Lung microvascular endothelial cell (primary cell): ENCODE measurements at regions not wholly inside any gene's neighbourhood (a gene's known extent, or its start where the extent isn't known, plus 50 kb on each side); places are given as distances from the start of the nearest gene placed in this dataset.
A peak's percentile ranks its signal among the peaks of the same experiment; 100 is the strongest.

Experiments
- DNase-seq, 2 donors: peaks; one replicate each; pipeline versions ENCODE4 v3.0.0 to v3.0.0-alpha.2; 2010; ENCODE audit warnings: low read depth in 2 of 2

- DNase-seq: no peak
Observed at GRCh38 chr7:118076564-118076963, 107.4 kb upstream of the LSM8 start.

DNA sequence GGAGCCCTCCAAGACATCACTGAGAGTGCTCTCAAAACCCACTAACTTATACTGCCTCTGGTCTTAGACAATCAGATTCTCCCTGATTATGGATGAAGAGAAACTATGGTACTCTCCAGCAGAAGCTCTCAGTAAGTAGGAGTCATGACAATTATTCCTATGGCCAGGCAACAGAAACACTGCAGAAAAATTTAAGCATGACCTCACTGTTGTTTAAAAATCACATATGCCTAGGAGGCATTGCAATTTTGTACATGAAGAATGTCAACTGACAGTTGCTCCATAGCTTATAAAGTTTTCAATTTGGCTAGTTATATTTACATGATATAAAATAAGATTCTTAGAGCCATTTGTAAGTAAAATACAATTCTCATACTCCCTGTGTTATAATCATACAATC, 105.9 kb upstream of the LSM8 start:
- no peak for DNase-seq

DNA sequence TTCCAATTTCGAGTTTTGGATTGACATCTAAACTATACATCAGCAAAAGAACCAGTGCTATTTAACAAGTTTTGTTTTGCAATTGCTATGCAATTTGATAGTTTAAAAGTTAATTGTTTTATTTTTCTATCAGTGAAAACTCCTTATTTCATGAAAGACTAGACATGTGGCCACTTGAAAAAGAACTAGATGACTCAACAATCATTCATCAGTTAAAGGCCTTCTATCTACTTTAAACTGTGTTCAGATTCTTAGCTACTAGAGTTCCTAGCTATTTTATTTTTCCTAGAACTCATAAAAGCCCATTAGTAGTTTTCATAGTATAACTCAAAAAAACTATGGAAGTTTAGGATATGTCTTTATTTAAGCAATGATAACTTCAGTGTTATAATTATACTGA, 104.6 kb upstream of the LSM8 start:
- no peak for DNase-seq

GRCh38 chr7:118080947-118081346, 103.0 kb upstream of the LSM8 start:
- DNase-seq: no peak

- no peak for DNase-seq
Observed at GRCh38 chr7:118082506-118082905, 101.5 kb upstream of the LSM8 start.

DNA sequence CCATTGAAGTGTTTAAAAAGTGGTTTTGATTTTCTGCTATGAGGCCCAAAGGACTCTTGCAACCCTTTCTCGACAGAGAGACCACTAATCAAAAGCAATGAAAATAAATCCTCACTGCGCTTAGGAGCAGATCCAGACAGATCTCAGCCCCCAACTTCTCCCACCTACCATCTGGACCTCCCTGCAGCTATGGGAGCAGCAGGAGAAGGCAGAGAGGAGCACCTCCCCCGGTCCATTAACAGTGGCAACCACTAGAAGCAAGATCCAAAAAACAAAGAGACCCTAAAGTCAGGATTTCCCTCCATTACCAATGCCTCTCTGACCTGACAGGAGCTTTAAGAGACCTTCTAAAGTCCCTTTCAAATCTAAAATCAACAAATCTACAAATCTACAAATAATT, 99.0 kb upstream of the LSM8 start:
- DNase-seq: no peak

DNA sequence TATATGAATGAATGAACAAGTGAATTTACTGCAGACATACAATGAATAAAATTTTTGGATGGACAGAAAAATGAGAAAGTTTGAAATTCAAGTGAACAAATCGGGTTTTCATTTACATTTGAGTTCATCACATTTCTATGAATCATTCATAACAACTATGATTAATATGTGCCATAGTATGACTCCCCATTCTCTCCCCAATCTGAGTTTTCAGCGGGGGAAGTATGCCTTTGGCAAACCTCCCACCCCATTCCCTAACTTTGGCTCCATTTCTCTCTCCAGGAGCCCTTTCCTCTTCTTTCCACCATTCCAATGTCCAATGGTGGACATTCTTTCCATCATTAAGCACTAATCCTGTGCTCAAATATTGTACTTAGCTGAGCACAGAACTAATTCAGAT, 96.8 kb upstream of the LSM8 start:
- no peak for DNase-seq

DNA sequence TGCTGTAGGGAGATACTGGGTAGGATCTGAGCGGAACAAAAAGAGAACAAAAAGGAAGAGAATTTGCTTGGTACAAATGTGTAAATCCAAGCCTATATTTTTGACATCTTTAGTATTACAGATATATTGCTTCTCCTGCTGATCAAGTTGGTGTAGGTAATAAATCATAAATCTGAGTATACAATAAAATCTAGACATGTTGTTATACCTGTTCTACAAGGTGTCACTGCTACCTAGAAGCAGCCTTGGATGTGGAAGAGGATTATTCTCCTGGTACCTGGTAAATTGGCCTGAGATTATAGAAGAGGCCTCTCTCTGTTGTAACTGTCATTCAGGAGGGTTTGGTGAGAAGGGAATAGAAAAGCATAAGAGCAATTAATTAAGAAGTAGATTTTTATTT, 89.9 kb upstream of the LSM8 start:
- DNase-seq: no peak

DNA sequence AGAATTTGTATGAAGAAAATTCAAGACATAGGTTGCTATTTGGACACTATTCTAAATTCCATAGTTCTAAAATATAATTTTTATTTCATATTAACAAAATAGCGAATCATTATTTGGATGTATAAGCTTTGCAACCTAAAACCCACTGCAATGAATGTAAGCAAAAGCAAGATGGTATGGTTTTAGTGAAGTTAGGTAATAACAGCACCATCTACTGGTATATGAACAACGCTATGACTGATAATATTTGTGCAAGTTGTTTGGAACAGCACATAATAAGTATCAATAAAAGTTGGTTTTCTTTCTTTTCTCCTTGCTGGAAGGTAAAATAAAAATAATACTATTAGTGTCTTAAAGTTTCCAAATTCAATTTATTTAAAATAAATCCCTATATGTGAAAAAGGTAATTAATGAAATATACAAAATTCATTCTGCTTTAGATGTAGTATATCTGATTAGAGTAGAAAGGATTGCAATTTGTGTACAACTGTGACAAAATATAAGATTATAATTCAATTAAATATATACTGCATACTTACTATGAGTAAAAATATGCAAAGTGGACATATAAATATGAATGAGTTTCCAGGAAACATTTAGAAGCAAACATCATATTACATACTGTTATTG, 79.0 kb upstream of the LSM8 start:
- peak; percentile 2 to 11 for DNase-seq

DNA sequence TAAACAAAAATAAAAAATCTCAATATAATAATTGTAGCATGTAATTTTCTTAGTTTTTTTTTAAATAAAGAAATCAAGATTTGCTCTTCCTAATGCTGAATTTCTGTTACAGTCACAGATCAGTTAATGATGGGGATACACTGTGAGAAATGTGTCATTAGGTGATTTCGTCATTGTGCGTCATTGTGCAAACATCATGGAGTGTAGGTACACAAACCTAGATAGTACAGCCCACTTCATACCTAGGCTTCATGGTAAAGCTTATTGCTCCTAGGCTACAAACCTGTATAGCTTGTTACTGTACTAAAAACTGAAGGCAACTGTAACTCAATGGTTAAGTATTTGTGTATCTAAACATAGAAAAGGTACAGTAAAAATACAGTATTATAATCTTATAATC, 74.4 kb upstream of the LSM8 start:
- DNase-seq: no peak

DNA sequence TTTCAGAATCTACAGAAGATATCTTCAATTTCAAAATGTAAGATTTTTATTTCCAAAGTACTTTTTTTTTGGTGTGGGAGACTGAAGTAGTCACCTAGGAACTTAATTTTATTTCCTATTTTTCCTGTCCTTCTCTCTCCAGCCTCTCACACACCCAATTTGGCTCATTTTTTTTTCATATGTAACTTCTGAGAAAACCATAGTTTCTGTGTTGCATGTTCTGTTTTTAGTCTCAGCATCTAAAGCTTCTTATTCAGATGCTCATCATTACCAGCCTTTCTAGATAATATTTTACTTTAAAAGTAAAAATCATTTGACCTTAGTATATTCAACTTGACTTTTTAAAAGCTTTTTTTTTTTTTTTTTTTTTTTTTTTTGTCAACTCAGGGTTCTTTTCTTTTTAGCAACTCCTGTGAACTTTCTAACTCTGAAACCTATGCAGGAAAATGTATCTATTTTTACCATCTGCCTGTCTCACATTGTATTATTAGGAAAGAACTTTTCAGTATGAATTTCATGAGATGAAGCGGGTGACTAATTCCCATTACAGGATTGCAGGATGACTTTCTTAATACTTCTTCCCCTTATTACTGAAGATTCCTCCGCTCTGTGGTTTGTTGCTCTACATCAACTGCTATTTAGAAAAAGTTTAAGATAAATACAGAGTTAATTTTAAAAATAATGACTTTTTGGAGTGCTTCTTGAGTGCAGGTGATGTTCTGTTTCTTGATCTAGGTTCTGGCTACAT, 73.6 kb upstream of the LSM8 start:
- DNase-seq: no peak

DNA sequence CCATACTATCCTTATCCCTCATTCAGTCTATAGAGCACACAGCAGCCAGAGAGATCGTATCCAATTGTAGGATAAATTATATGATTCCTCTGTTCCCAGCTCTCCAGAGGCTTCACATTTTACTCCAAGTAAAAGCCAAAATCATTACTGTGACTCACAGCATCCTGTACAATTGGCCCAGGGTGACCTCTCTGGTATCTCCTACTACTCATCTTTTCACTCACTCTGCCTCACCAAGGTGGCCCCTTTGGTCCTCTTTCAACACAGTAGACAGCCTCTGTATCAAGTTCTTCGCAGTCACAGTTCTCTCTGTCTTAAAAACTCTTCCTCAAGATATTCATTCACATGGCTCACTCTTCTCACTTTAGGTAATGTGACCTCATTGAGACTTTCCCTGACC, 72.6 kb upstream of the LSM8 start:
- no peak for DNase-seq

DNA sequence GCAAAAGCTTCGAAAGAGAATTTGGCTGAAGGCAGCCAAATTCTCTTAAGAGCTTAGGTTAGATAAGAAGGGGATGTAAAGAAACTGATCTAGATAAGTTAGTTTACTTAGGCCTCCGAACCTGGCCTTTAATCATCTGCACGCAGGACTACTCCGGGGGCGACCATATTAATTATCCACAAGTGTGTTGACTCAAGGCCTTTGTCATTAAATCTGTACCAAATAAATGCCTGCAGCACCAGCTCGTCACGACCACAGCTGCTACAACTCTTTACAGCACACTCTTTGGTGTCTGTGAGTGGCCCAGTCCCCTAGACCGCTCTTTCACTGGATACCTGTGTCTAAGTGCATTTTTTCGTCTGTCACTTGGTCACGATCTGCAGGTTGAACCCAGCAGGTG, 69.8 kb upstream of the LSM8 start:
- DNase-seq: no peak

GRCh38 chr7:118129041-118129795, 54.7 kb upstream of the LSM8 start:
- DNase-seq: no peak

DNA sequence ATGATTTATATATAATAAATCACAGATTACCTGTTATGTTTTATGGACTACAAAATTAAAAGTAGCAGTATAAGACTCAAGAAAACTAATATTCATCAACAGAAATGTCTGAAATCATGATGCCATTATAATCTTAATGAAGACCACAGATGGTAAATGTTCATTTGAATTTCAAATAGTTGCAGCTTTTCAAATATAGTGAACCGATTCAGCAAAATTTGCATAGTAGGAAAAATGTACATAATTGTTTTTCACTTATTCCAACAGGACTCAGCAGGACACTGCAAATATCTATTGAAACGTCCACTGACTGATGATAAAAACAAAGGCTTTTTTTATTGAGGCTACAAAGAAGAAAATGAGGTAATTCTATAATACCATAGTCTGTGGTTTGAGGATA, 51.2 kb upstream of the LSM8 start:
- no peak for DNase-seq
